Duodenal mucosa (tissue), 2 donors: ENCODE measurements at regions not wholly inside any gene's neighbourhood (a gene's known extent, or its start where the extent isn't known, plus 50 kb on each side); places are given as distances from the start of the nearest gene placed in this dataset.

Source experiments
- H3K27ac ChIP-seq: one replicate; pipeline ENCODE4 v1.7.0; 2013; ENCODE audit warnings: low read depth, low read length
- H3K27me3 ChIP-seq, 2 donors: one replicate each; pipeline ENCODE4 v1.7.0; 2013; ENCODE audit warnings: low read length in 2 of 2, control low read depth in 1 of 2; ENCODE audit not compliant: insufficient read depth in 2 of 2, control insufficient read depth in 1 of 2
- H3K36me3 ChIP-seq, 2 donors: one replicate each; pipeline ENCODE4 v1.7.0; 2013; ENCODE audit warnings: low read length in 2 of 2, control low read depth in 1 of 2; ENCODE audit not compliant: insufficient read depth in 2 of 2, control insufficient read depth in 1 of 2
- H3K4me1 ChIP-seq, 2 donors: one replicate each; pipeline ENCODE4 v1.7.0; 2013; ENCODE audit warnings: low read length in 2 of 2, control low read depth in 1 of 2; ENCODE audit not compliant: insufficient read depth in 2 of 2, control insufficient read depth in 1 of 2
- H3K4me3 ChIP-seq, 2 donors: one replicate each; pipeline ENCODE4 v1.7.0; 2013; ENCODE audit warnings: low read length in 2 of 2, low read depth in 1 of 2
- H3K9ac ChIP-seq, 2 donors: one replicate each; pipeline ENCODE4 v1.7.0; 2013; ENCODE audit warnings: low read length in 2 of 2, low read depth in 1 of 2
- H3K9me3 ChIP-seq, 2 donors: one replicate each; pipeline ENCODE4 v1.7.0; 2013; ENCODE audit warnings: low read length in 2 of 2, control low read depth in 1 of 2; ENCODE audit not compliant: control insufficient read depth in 1 of 2

GRCh38 chr1:88461007-88461406 is 223.1 kb upstream of the PKN2 start:
- Histone ChIP-seq H3K36me3 (no peaks in the 10 kb centered on the region), H3K4me1 (no peaks in the 10 kb centered on the region), H3K4me3 (no peak overlapping the region), H3K9ac (no peak overlapping the region), H3K27ac (no peak overlapping the region), H3K9me3 (no peaks in the 10 kb centered on the region), H3K27me3 (peaks cover 4 to 7% of the 10 kb centered on the region in 2 donors)

- H3K27ac ChIP-seq: no peak overlapping the region
- peak overlapping the region; percentile 51 to 67 for H3K4me3 ChIP-seq
- no peaks in the 10 kb centered on the region for H3K36me3 ChIP-seq
- no peak overlapping the region for H3K9ac ChIP-seq
- H3K9me3 ChIP-seq: no peaks in the 10 kb centered on the region
- H3K4me1 ChIP-seq: no peaks in the 10 kb centered on the region
- H3K27me3 ChIP-seq: peaks cover 4 to 7% of the 10 kb centered on the region in 2 donors
These were observed 222.0 kb upstream of the PKN2 start for GRCh38 chr1:88462096-88462487.

- Histone ChIP-seq H3K9me3 (no peaks in the 10 kb centered on the region), H3K36me3 (no peaks in the 10 kb centered on the region), H3K4me1 (no peaks in the 10 kb centered on the region), H3K27ac (no peak overlapping the region), H3K9ac (peak overlapping the region; percentile 19 to 22), H3K27me3 (peaks cover 4 to 7% of the 10 kb centered on the region in 2 donors), H3K4me3 (peak overlapping the region; percentile 51 to 67)
These were observed 221.4 kb upstream of the PKN2 start for GRCh38 chr1:88462488-88463261.

GRCh38 chr1:88463401-88463985 is 220.6 kb upstream of the PKN2 start:
- Histone ChIP-seq H3K4me3 (peak overlapping the region in 1 of 2 donors; percentile 46), H3K9me3 (no peaks in the 10 kb centered on the region), H3K9ac (no peak overlapping the region)

GRCh38 chr1:88466011-88466410 is 218.1 kb upstream of the PKN2 start:
- Histone ChIP-seq H3K27ac (no peak overlapping the region), H3K4me1 (no peaks in the 10 kb centered on the region), H3K9me3 (no peaks in the 10 kb centered on the region), H3K36me3 (no peaks in the 10 kb centered on the region), H3K4me3 (no peak overlapping the region), H3K9ac (no peak overlapping the region), H3K27me3 (peaks cover 2 to 4% of the 10 kb centered on the region in 2 donors)

More at GRCh38 chr1:88463401-88463985, 220.6 kb upstream of the PKN2 start:
- H3K36me3 ChIP-seq: no peaks in the 10 kb centered on the region
- no peak overlapping the region for H3K27ac ChIP-seq
- peaks cover 4% of the 10 kb centered on the region in 2 donors for H3K27me3 ChIP-seq
- H3K4me1 ChIP-seq: no peaks in the 10 kb centered on the region

- Histone ChIP-seq H3K9me3 (no peaks in the 10 kb centered on the region), H3K27ac (no peak overlapping the region), H3K9ac (no peak overlapping the region), H3K4me3 (no peak overlapping the region), H3K4me1 (no peaks in the 10 kb centered on the region), H3K27me3 (peaks cover 0 to 1% of the 10 kb centered on the region in 2 donors), H3K36me3 (no peaks in the 10 kb centered on the region)
These were observed 217.0 kb upstream of the PKN2 start for GRCh38 chr1:88466899-88467580.

- Histone ChIP-seq H3K27ac (no peak overlapping the region), H3K4me3 (no peak overlapping the region), H3K4me1 (no peaks in the 10 kb centered on the region), H3K9me3 (no peaks in the 10 kb centered on the region), H3K36me3 (no peaks in the 10 kb centered on the region), H3K27me3 (no peaks in the 10 kb centered on the region), H3K9ac (no peak overlapping the region)
These were observed 211.8 kb upstream of the PKN2 start for GRCh38 chr1:88472298-88472697.

GRCh38 chr1:88472714-88473113 is 211.4 kb upstream of the PKN2 start:
- Histone ChIP-seq H3K27me3 (no peaks in the 10 kb centered on the region), H3K27ac (no peak overlapping the region), H3K4me3 (no peak overlapping the region), H3K4me1 (no peaks in the 10 kb centered on the region), H3K9ac (no peak overlapping the region), H3K9me3 (no peaks in the 10 kb centered on the region), H3K36me3 (no peaks in the 10 kb centered on the region)

GRCh38 chr1:88474555-88475304 is 209.3 kb upstream of the PKN2 start:
- Histone ChIP-seq H3K27me3 (no peaks in the 10 kb centered on the region), H3K27ac (no peak overlapping the region), H3K36me3 (no peaks in the 10 kb centered on the region), H3K4me1 (no peaks in the 10 kb centered on the region), H3K9me3 (no peaks in the 10 kb centered on the region), H3K4me3 (no peak overlapping the region), H3K9ac (no peak overlapping the region)

- peaks cover 0 to 8% of the 10 kb centered on the region in 2 donors for H3K4me1 ChIP-seq
- H3K27me3 ChIP-seq: no peaks in the 10 kb centered on the region
- no peaks in the 10 kb centered on the region for H3K9me3 ChIP-seq
- no peaks in the 10 kb centered on the region for H3K36me3 ChIP-seq
- no peak overlapping the region for H3K4me3 ChIP-seq
- no peak overlapping the region for H3K27ac ChIP-seq
- no peak overlapping the region for H3K9ac ChIP-seq
These were observed 199.2 kb upstream of the PKN2 start for GRCh38 chr1:88484881-88485280.
